CD14-positive monocyte (primary cell): ENCODE measurements at regions not wholly inside any gene's neighbourhood (a gene's known extent, or its start where the extent isn't known, plus 50 kb on each side); places are given as distances from the start of the nearest gene placed in this dataset.

Source experiments
- DNase-seq, 3 donors: peaks; one replicate each; pipeline ENCODE4 v3.0.0-alpha.2; 2011 to 2022
- H2AFZ ChIP-seq: 2 replicates; pipeline ENCODE4 v1.6.0; 2012; ENCODE audit warnings: mild to moderate bottlenecking, low read depth, low read length, inconsistent platforms; ENCODE audit not compliant: insufficient read depth, poor library complexity, severe bottlenecking
- H3K27ac ChIP-seq, 2 donors: 1 replicate in 1 of 2; 2 replicates in 1 of 2; pipeline ENCODE4 v1.5.1; 2012 to 2013; ENCODE audit warnings: low read length in 2 of 2, control low read depth in 1 of 2, inconsistent platforms in 1 of 2, low read depth in 1 of 2, mild to moderate bottlenecking in 1 of 2
- H3K27me3 ChIP-seq, 2 donors: one replicate each; pipeline versions ENCODE4 v1.6.0 to v1.6.1; 2011 to 2013; ENCODE audit warnings: low read length in 2 of 2; ENCODE audit not compliant: control insufficient read depth in 2 of 2, insufficient read depth in 2 of 2
- H3K36me3 ChIP-seq, 2 donors: replicated peaks in 1 of 2; 1 replicate in 1 of 2; 2 replicates in 1 of 2; pipeline versions ENCODE4 v1.5.1 to v1.6.1; 2012 to 2013; ENCODE audit warnings: low read length in 2 of 2, control low read depth in 1 of 2, inconsistent platforms in 1 of 2, mild to moderate bottlenecking in 1 of 2; ENCODE audit not compliant: insufficient read depth in 2 of 2, control insufficient read depth in 1 of 2
- H3K4me1 ChIP-seq, 2 donors: 1 replicate in 1 of 2; 2 replicates in 1 of 2; pipeline versions ENCODE4 v1.5.1 to v1.6.1; 2012 to 2013; ENCODE audit warnings: low read length in 2 of 2, control low read depth in 1 of 2, inconsistent platforms in 1 of 2, mild to moderate bottlenecking in 1 of 2, moderate library complexity in 1 of 2; ENCODE audit not compliant: insufficient read depth in 2 of 2, control insufficient read depth in 1 of 2
- H3K4me2 ChIP-seq: replicated peaks from 2 replicates; pipeline ENCODE3; 2012; ENCODE audit warnings: low read length, moderate library complexity, mild to moderate bottlenecking; ENCODE audit not compliant: poor library complexity, severe bottlenecking; ENCODE audit errors: extremely low read depth
- H3K4me3 ChIP-seq, 3 experiments: fragments of 200-600 bp in 1 of 3; sonication (generic) in 1 of 3; replicated peaks in 1 of 3; 1 replicate in 2 of 3; 2 replicates in 1 of 3; pipeline ENCODE4 v1.5.1; 2011 to 2013; ENCODE audit warnings: low read length in 3 of 3, mild to moderate bottlenecking in 3 of 3, control low read depth in 2 of 3, low read depth in 2 of 3, inconsistent platforms in 1 of 3, moderate library complexity in 1 of 3
- H3K79me2 ChIP-seq: 2 replicates; pipeline ENCODE4 v1.6.0; 2012; ENCODE audit warnings: mild to moderate bottlenecking, control low read depth, inconsistent platforms, low read length, moderate library complexity; ENCODE audit not compliant: insufficient read depth
- H3K9ac ChIP-seq: 2 replicates; pipeline ENCODE4 v1.6.0; 2017; ENCODE audit warnings: low read length, mild to moderate bottlenecking; ENCODE audit not compliant: insufficient read depth, poor library complexity, severe bottlenecking
- H3K9me3 ChIP-seq, 2 donors: replicated peaks in 1 of 2; 1 replicate in 1 of 2; 2 replicates in 1 of 2; pipeline versions ENCODE4 v1.5.1 to v1.6.1; 2012 to 2013; ENCODE audit warnings: low read length in 2 of 2, control low read depth in 1 of 2; ENCODE audit not compliant: control insufficient read depth in 1 of 2, insufficient read depth in 1 of 2
- H4K20me1 ChIP-seq: 2 replicates; pipeline ENCODE4 v1.6.0; 2012; ENCODE audit warnings: mild to moderate bottlenecking, low read length, control low read depth, moderate library complexity; ENCODE audit not compliant: insufficient read depth
- H3K27ac Mint-ChIP-seq, 7 donors: one replicate each; pipeline ENCODE4 v1.8.0; 2020; ENCODE audit warnings: mild to moderate bottlenecking in 7 of 7, mixed read lengths in 7 of 7, moderate library complexity in 6 of 7, inconsistent platforms in 2 of 7
- H3K27me3 Mint-ChIP-seq, 3 donors: one replicate each; pipeline ENCODE4 v1.8.0; 2021 to 2022; ENCODE audit warnings: low read depth in 3 of 3, mild to moderate bottlenecking in 3 of 3, mixed read lengths in 3 of 3, moderate library complexity in 3 of 3, inconsistent platforms in 1 of 3
- H3K36me3 Mint-ChIP-seq, 2 donors: one replicate each; pipeline ENCODE4 v1.8.0; 2020; ENCODE audit warnings: mixed read lengths in 2 of 2, inconsistent platforms in 1 of 2, mild to moderate bottlenecking in 1 of 2
- H3K4me1 Mint-ChIP-seq: one replicate; pipeline ENCODE4 v1.8.0; 2020; ENCODE audit warnings: mild to moderate bottlenecking, mixed read lengths
- H3K4me3 Mint-ChIP-seq, 2 donors: one replicate each; pipeline ENCODE4 v1.8.0; 2020; ENCODE audit warnings: mild to moderate bottlenecking in 2 of 2, mixed read lengths in 2 of 2, moderate library complexity in 1 of 2
- H3K9me3 Mint-ChIP-seq, 7 donors: one replicate each; pipeline ENCODE4 v1.8.0; 2020 to 2022; ENCODE audit warnings: mixed read lengths in 7 of 7, mild to moderate bottlenecking in 6 of 7, moderate library complexity in 6 of 7, inconsistent platforms in 2 of 7
- CTCF ChIP-seq: fragments of 200-600 bp; IDR thresholded peaks from one replicate; pipeline ENCODE4 v1.8.0; 2022; ENCODE audit warnings: antibody characterized with exemption, mild to moderate bottlenecking
- WGBS: methylation state at CpG from one replicate; pipeline ENCODE4 v1.1.5; 2013; ENCODE audit warnings: missing lambda C conversion rate; ENCODE audit not compliant: insufficient coverage; 5-methylcytosine and 5-hydroxymethylcytosine counted together
- intact Hi-C, 2 donors: fragments of 100-400 bp; cut with micrococcal nuclease; formaldehyde crosslinking; loops; one replicate each; pipeline versions ENCODE4 v1.15.0 to v1.15.1; 2023

GRCh38 chr9:26527931-26528330, 364.7 kb downstream of the CAAP1 start:
- Mint-ChIP-seq H3K9me3 (peaks cover 0 to 3% (median 0%) of the 10 kb centered on the region in 7 donors), H3K27me3 (no peaks in the 10 kb centered on the region), H3K4me3 (no peak overlapping the region), H3K27ac (no peak overlapping the region), H3K36me3 (no peaks in the 10 kb centered on the region), H3K4me1 (no peaks in the 10 kb centered on the region)
- H3K4me3 ChIP-seq, result no peak overlapping the region
- H3K9me3 ChIP-seq, result no peaks in the 10 kb centered on the region
- H3K9ac ChIP-seq, result no peak overlapping the region
- intact Hi-C loops, result no loop called here
- no peak for TF ChIP-seq CTCF
- H3K27ac ChIP-seq, result no peak overlapping the region
- no CpG with 5 or more reads among the region's 4 CpGs for WGBS
- H2AFZ ChIP-seq, result no peak overlapping the region
- no peaks in the 10 kb centered on the region for H3K4me1 ChIP-seq
- no peaks in the 10 kb centered on the region for H3K36me3 ChIP-seq
- no peak for DNase-seq
- no peaks in the 10 kb centered on the region for H4K20me1 ChIP-seq
- no peaks in the 10 kb centered on the region for H3K27me3 ChIP-seq
- H3K4me2 ChIP-seq, result no peak overlapping the region
- H3K79me2 ChIP-seq, result no peaks in the 10 kb centered on the region

- Mint-ChIP-seq H3K27ac (no peak overlapping the region), H3K4me1 (no peaks in the 10 kb centered on the region), H3K4me3 (no peak overlapping the region), H3K27me3 (no peaks in the 10 kb centered on the region), H3K9me3 (peaks cover 0 to 3% (median 0%) of the 10 kb centered on the region in 7 donors), H3K36me3 (no peaks in the 10 kb centered on the region)
- Histone ChIP-seq H3K9me3 (no peaks in the 10 kb centered on the region), H3K27ac (no peak overlapping the region), H2AFZ (no peak overlapping the region), H3K36me3 (no peaks in the 10 kb centered on the region), H3K79me2 (no peaks in the 10 kb centered on the region), H3K27me3 (no peaks in the 10 kb centered on the region), H3K9ac (no peak overlapping the region), H3K4me2 (no peak overlapping the region), H4K20me1 (no peaks in the 10 kb centered on the region), H3K4me3 (no peak overlapping the region), H3K4me1 (no peaks in the 10 kb centered on the region)
- DNase-seq, result no peak
- no CpG with 5 or more reads among the region's 1 CpG for WGBS
- no peak for TF ChIP-seq CTCF
- intact Hi-C loops, result no loop called here
Observed at GRCh38 chr9:26524267-26524666, 368.3 kb downstream of the CAAP1 start.
